Fibroblast of mammary gland (primary cell): ENCODE measurements at regions not wholly inside any gene's neighbourhood (a gene's known extent, or its start where the extent isn't known, plus 50 kb on each side); places are given as distances from the start of the nearest gene placed in this dataset.

ENCODE experiments used
- DNase-seq: peaks from one replicate; pipeline ENCODE4 v3.0.0-alpha.2; 2010; ENCODE audit warnings: low read depth
- H3K4me3 ChIP-seq: 2 replicates; pipeline ENCODE4 v1.5.1; 2011; ENCODE audit warnings: low read depth, mild to moderate bottlenecking, low read length, moderate library complexity; ENCODE audit not compliant: control insufficient read depth
- CTCF ChIP-seq: conservative IDR thresholded peaks from 2 replicates; pipeline ENCODE4 v1.5.1; 2011; ENCODE audit warnings: low read depth, low read length, inconsistent platforms; ENCODE audit not compliant: control insufficient read depth, insufficient read depth

- no peak for TF ChIP-seq CTCF
- no peak for DNase-seq
- no peak overlapping the region for H3K4me3 ChIP-seq
Observed at GRCh38 chr13:76783798-76784197, 102.4 kb downstream of the KCTD12 start.

GRCh38 chr13:76778853-76779252, 107.4 kb downstream of the KCTD12 start:
- H3K4me3 ChIP-seq: no peak overlapping the region
- no peak for DNase-seq
- TF ChIP-seq CTCF: no peak

GRCh38 chr13:76777096-76777495, 109.1 kb downstream of the KCTD12 start:
- H3K4me3 ChIP-seq: no peak overlapping the region
- DNase-seq: no peak
- no peak for TF ChIP-seq CTCF

- H3K4me3 ChIP-seq: no peak overlapping the region
- DNase-seq: no peak
- no peak for TF ChIP-seq CTCF
Observed at GRCh38 chr13:76775088-76775740, 111.0 kb downstream of the KCTD12 start.

GRCh38 chr13:76773448-76774094, 112.6 kb downstream of the KCTD12 start:
- no peak overlapping the region for H3K4me3 ChIP-seq
- TF ChIP-seq CTCF: no peak
- DNase-seq: peak; percentile 46

- no peak for DNase-seq
- H3K4me3 ChIP-seq: no peak overlapping the region
- TF ChIP-seq CTCF: no peak
Observed at GRCh38 chr13:76772241-76772640, 114.0 kb downstream of the KCTD12 start.
